OCI-LY1 (cell line): ENCODE measurements at regions not wholly inside any gene's neighbourhood (a gene's known extent, or its start where the extent isn't known, plus 50 kb on each side); places are given as distances from the start of the nearest gene placed in this dataset.

Source experiments
- CTCF ChIP-seq: fragments of 200-600 bp; sonication (generic), shearing (Covaris generic); IDR thresholded peaks from 2 replicates; pipeline ENCODE4 v1.5.1; 2017; ENCODE audit warnings: mild to moderate bottlenecking, antibody characterized with exemption, low read length, moderate library complexity, mixed read lengths
- EZH2 ChIP-seq: fragments of 200-600 bp; sonication (generic), shearing (Covaris generic); IDR thresholded peaks from 2 replicates; pipeline ENCODE4 v1.8.0; 2017; ENCODE audit warnings: borderline replicate concordance, mixed run types, mild to moderate bottlenecking, antibody characterized with exemption, low read length, moderate library complexity, mixed read lengths

- TF ChIP-seq CTCF (no peak), EZH2 (no peak)
Observed at GRCh38 chr5:26034813-26035212, 1003.6 kb downstream of the CDH9 start.
